ENCODE measurements at regions not wholly inside any gene's neighbourhood (a gene's known extent, or its start where the extent isn't known, plus 50 kb on each side); places are given as distances from the start of the nearest gene placed in this dataset.

- intact Hi-C loops (cut with DNase I) = no loop called here
- ATAC-seq (no peak), DNase-seq (ENCODE audit: low spot score) (no peak)
Measured at GRCh38 chr6:137763886-137764285, 103.2 kb upstream of the TNFAIP3 start.

GRCh38 chr6:137764464-137764863 lies 102.6 kb upstream of the TNFAIP3 start:
- intact Hi-C loops (cut with DNase I) = no loop called here
- no peak for DNase-seq (ENCODE audit: low spot score)
- ATAC-seq = no peak

- intact Hi-C loops (cut with DNase I) = no loop called here
- no peak for ATAC-seq
- DNase-seq (ENCODE audit: low spot score) = no peak
Measured at GRCh38 chr6:137765059-137765458, 102.0 kb upstream of the TNFAIP3 start.

- ATAC-seq (no peak), DNase-seq (ENCODE audit: low spot score) (no peak)
- intact Hi-C loops (cut with DNase I) = no loop called here
Measured at GRCh38 chr6:137766596-137767370, 100.3 kb upstream of the TNFAIP3 start.

- intact Hi-C loops (cut with DNase I) = no loop called here
- no peak for ATAC-seq
- no peak for DNase-seq (ENCODE audit: low spot score)
Measured at GRCh38 chr6:137767465-137767864, 99.6 kb upstream of the TNFAIP3 start.

- ATAC-seq (no peak), DNase-seq (ENCODE audit: low spot score) (no peak)
- intact Hi-C loops (cut with DNase I) = no loop called here
Measured at GRCh38 chr6:137767911-137768690, 99.0 kb upstream of the TNFAIP3 start.

GRCh38 chr6:137768935-137769334 lies 98.1 kb upstream of the TNFAIP3 start:
- DNase-seq (ENCODE audit: low spot score) (no peak), ATAC-seq (no peak)
- intact Hi-C loops (cut with DNase I) = no loop called here

GRCh38 chr6:137769797-137770362 lies 97.2 kb upstream of the TNFAIP3 start:
- ATAC-seq (no peak), DNase-seq (ENCODE audit: low spot score) (no peak)
- intact Hi-C loops (cut with DNase I) = no loop called here

GRCh38 chr6:137772541-137773250 lies 94.4 kb upstream of the TNFAIP3 start:
- DNase-seq (ENCODE audit: low spot score) (no peak), ATAC-seq (no peak)
- intact Hi-C loops (cut with DNase I) = no loop called here

- ATAC-seq (no peak), DNase-seq (ENCODE audit: low spot score) (no peak)
- intact Hi-C loops (cut with DNase I) = no loop called here
Measured at GRCh38 chr6:137775227-137775626, 91.8 kb upstream of the TNFAIP3 start.

GRCh38 chr6:137775720-137776119 lies 91.3 kb upstream of the TNFAIP3 start:
- DNase-seq (ENCODE audit: low spot score) (no peak), ATAC-seq (no peak)
- intact Hi-C loops (cut with DNase I) = no loop called here

GRCh38 chr6:137776256-137776655 lies 90.8 kb upstream of the TNFAIP3 start:
- ATAC-seq (no peak), DNase-seq (ENCODE audit: low spot score) (no peak)
- intact Hi-C loops (cut with DNase I) = no loop called here

GRCh38 chr6:137776786-137777686 lies 90.0 kb upstream of the TNFAIP3 start:
- DNase-seq (ENCODE audit: low spot score) (no peak), ATAC-seq (no peak)
- intact Hi-C loops (cut with DNase I) = no loop called here

- intact Hi-C loops (cut with DNase I) = no loop called here
- DNase-seq (ENCODE audit: low spot score) = no peak
Measured at GRCh38 chr6:137777687-137778075, 89.4 kb upstream of the TNFAIP3 start.

GRCh38 chr6:137779982-137780381 lies 87.1 kb upstream of the TNFAIP3 start:
- intact Hi-C loops (cut with DNase I) = no loop called here
- DNase-seq (ENCODE audit: low spot score) (no peak), ATAC-seq (no peak)

More at GRCh38 chr6:137777687-137778075, 89.4 kb upstream of the TNFAIP3 start:
- ATAC-seq = no peak

GRCh38 chr6:137780447-137781034 lies 86.5 kb upstream of the TNFAIP3 start:
- intact Hi-C loops (cut with DNase I) = no loop called here
- no peak for DNase-seq (ENCODE audit: low spot score)
- ATAC-seq = peak; percentile 82

GRCh38 chr6:137781639-137782038 lies 85.4 kb upstream of the TNFAIP3 start:
- intact Hi-C loops (cut with DNase I) = no loop called here
- ATAC-seq (no peak), DNase-seq (ENCODE audit: low spot score) (no peak)

Measured in sciatic nerve (tissue), 2 donors.